Vagina (tissue), 2 donors: ENCODE measurements at regions not wholly inside any gene's neighbourhood (a gene's known extent, or its start where the extent isn't known, plus 50 kb on each side); places are given as distances from the start of the nearest gene placed in this dataset.

Experiments
- CTCF ChIP-seq, 3 experiments: fragments of 450-650 bp in 2 of 3; fragments of 200-600 bp in 1 of 3; sonication (generic) in 1 of 3; IDR thresholded peaks; one replicate each; pipeline ENCODE4 v1.5.1; 2017 to 2019; ENCODE audit warnings: antibody characterized with exemption in 3 of 3, mild to moderate bottlenecking in 2 of 3, moderate library complexity in 2 of 3
- POLR2A ChIP-seq, 2 donors: fragments of 450-650 bp; IDR thresholded peaks; one replicate each; pipeline ENCODE4 v1.6.1; 2017; ENCODE audit warnings: antibody characterized with exemption in 2 of 2, mild to moderate bottlenecking in 2 of 2, moderate library complexity in 2 of 2
- POLR2AphosphoS5 ChIP-seq, 2 donors: sonication (generic); formaldehyde crosslinking; IDR thresholded peaks; one replicate each; pipeline ENCODE4 v1.9.0; 2017; ENCODE audit warnings: antibody characterized with exemption in 2 of 2, mild to moderate bottlenecking in 2 of 2, low read depth in 1 of 2; ENCODE audit not compliant: insufficient read depth in 1 of 2

- TF ChIP-seq CTCF (IDR thresholded peaks at IDR 0.05): no peak
- TF ChIP-seq POLR2AphosphoS5 (IDR thresholded peaks at IDR 0.05; ENCODE audit: insufficient read depth in 1 of 2, low read depth in 1 of 2): no peak
- no peak for TF ChIP-seq POLR2A (IDR thresholded peaks at IDR 0.05)
These were observed 180.9 kb downstream of the LY86 start for GRCh38 chr6:6769466-6769865.
